SK-N-SH treated with all-trans-retinoic acid at 6 μM for 48 hours (cell line): ENCODE measurements at regions not wholly inside any gene's neighbourhood (a gene's known extent, or its start where the extent isn't known, plus 50 kb on each side); places are given as distances from the start of the nearest gene placed in this dataset.

ENCODE experiments used
- GLIS3 ChIP-seq: fragments of 250-450 bp; sonication (Bioruptor Pico); IDR thresholded peaks from 2 replicates; pipeline ENCODE4 v1.5.0; 2020; ENCODE audit warnings: mild to moderate bottlenecking, moderate library complexity
- ZNF565 ChIP-seq: fragments of 450-650 bp; formaldehyde crosslinking; conservative IDR thresholded peaks from 2 replicates; pipeline ENCODE4 v1.5.0; 2020; ENCODE audit warnings: low read depth, mild to moderate bottlenecking, moderate library complexity
- ZNF8 ChIP-seq: fragments of 450-650 bp; formaldehyde crosslinking; IDR thresholded peaks from 2 replicates; pipeline ENCODE4 v1.5.0; 2020; ENCODE audit warnings: mild to moderate bottlenecking, moderate library complexity

DNA sequence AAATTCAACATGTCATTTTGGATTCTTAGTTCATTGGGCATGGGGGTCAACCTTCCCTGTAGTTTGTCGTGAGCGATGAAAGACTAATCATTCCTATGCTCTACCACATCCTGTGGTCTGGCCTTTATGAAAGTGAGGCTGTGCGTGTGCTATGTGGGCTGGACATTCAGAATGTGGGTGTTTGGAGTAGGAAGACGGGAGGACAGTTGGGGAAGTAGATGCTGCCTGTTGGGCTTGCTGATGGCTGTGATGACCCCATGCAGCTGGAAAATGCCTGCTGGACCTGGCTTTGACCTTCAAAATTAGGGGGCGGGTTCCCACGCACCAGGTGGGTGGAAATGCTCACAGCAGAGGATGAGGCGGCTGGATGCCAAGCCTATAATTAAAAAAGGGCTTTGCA, 90.9 kb upstream of the MKI67 start:
- no peak for TF ChIP-seq GLIS3 (CRISPR knock-in tag)
- no peak for TF ChIP-seq ZNF565
- TF ChIP-seq ZNF8: no peak
